ENCODE measurements at regions not wholly inside any gene's neighbourhood (a gene's known extent, or its start where the extent isn't known, plus 50 kb on each side); places are given as distances from the start of the nearest gene placed in this dataset.

GRCh38 chr5:17930346-17930745 lies 296.1 kb downstream of the TAF11L14 start:
- H4K5ac ChIP-seq (ENCODE audit: insufficient read length, low read depth, low read length): no peak overlapping the region
- no peak overlapping the region for H2BK120ac ChIP-seq (ENCODE audit: low read depth, low read length, poor library complexity, severe bottlenecking)
- no peak overlapping the region for H2BK20ac ChIP-seq (ENCODE audit: low read depth, low read length, poor library complexity, severe bottlenecking)
- no peak overlapping the region for H4K8ac ChIP-seq (replicated peaks; ENCODE audit: insufficient read length, low read depth, low read length)
- Mint-ChIP-seq H3K27me3 (ENCODE audit: low read depth) (no peaks in the 10 kb centered on the region; the same call in 1 of the 2 replicates), H3K9me3 (peaks cover 10 to 11% of the 10 kb centered on the region in 2 experiments; a peak in 4 of 5 replicates), H3K27ac (no peak overlapping the region), H3K36me3 (ENCODE audit: insufficient read depth in 1 of 3, low read depth in 3 of 3) (no peaks in the 10 kb centered on the region; a peak in 2 of 7 replicates), H3K4me3 (no peak overlapping the region), H3K4me1 (no peaks in the 10 kb centered on the region)
- H3K18ac ChIP-seq (ENCODE audit: insufficient read length, low read depth, low read length): no peak overlapping the region
- H3K27ac ChIP-seq (ENCODE audit: insufficient read length, low read depth, low read length): no peak overlapping the region
- no peaks in the 10 kb centered on the region for H3K27me3 ChIP-seq (ENCODE audit: insufficient read depth, low read length)
- H3K4ac ChIP-seq (ENCODE audit: low read depth, low read length): no peak overlapping the region
- no peaks in the 10 kb centered on the region for H3K4me1 ChIP-seq (ENCODE audit: insufficient read depth, low read length)
- H2AFZ ChIP-seq (ENCODE audit: low read length): no peak overlapping the region
- H4K91ac ChIP-seq (ENCODE audit: insufficient read length, low read depth, low read length): no peak overlapping the region
- H3T11ph ChIP-seq (ENCODE audit: low read length): no peak overlapping the region
- TF ChIP-seq CTCF (conservative IDR thresholded peaks at IDR 0.05): no peak
- no peaks in the 10 kb centered on the region for H3K79me2 ChIP-seq (ENCODE audit: insufficient read depth, low read length)
- no peaks in the 10 kb centered on the region for H3K79me1 ChIP-seq (ENCODE audit: insufficient read depth, low read depth, low read length, poor library complexity, severe bottlenecking)
- H3K4me2 ChIP-seq (ENCODE audit: insufficient read depth, insufficient read length, low read length): no peak overlapping the region
- DNase-seq: no peak
- H3K23ac ChIP-seq (ENCODE audit: insufficient read length, low read depth, low read length): no peak overlapping the region
- H2BK5ac ChIP-seq (ENCODE audit: insufficient read length, low read length): no peak overlapping the region
- no peak overlapping the region for H3K14ac ChIP-seq (ENCODE audit: insufficient read depth, low read length)
- H3K9me3 ChIP-seq (ENCODE audit: control insufficient read depth, low read depth, low read length): no peaks in the 10 kb centered on the region
- H3K23me2 ChIP-seq (ENCODE audit: insufficient read length, low read depth, low read length, poor library complexity, severe bottlenecking): no peaks in the 10 kb centered on the region
- H2AK5ac ChIP-seq (ENCODE audit: insufficient read length, low read length): no peak overlapping the region
- H4K20me1 ChIP-seq (ENCODE audit: control insufficient read depth, insufficient read depth, insufficient read length): no peaks in the 10 kb centered on the region
- no peak overlapping the region for H3K56ac ChIP-seq (ENCODE audit: insufficient read length, low read depth, low read length)
- no peak overlapping the region for H2BK12ac ChIP-seq (ENCODE audit: insufficient read length, low read depth, low read length)
- no peak overlapping the region for H2BK15ac ChIP-seq (ENCODE audit: low read depth, low read length)
- no peak overlapping the region for H3K9ac ChIP-seq (ENCODE audit: extremely low read depth, insufficient read length, low read length)

All from H9 (cell line).